ENCODE measurements at regions not wholly inside any gene's neighbourhood (a gene's known extent, or its start where the extent isn't known, plus 50 kb on each side); places are given as distances from the start of the nearest gene placed in this dataset.
"Not testable (repeated sequence)": the region's sequence is repeated elsewhere in the genome, so short reads cannot be mapped to it uniquely, and the experiment has no call there.

DNA sequence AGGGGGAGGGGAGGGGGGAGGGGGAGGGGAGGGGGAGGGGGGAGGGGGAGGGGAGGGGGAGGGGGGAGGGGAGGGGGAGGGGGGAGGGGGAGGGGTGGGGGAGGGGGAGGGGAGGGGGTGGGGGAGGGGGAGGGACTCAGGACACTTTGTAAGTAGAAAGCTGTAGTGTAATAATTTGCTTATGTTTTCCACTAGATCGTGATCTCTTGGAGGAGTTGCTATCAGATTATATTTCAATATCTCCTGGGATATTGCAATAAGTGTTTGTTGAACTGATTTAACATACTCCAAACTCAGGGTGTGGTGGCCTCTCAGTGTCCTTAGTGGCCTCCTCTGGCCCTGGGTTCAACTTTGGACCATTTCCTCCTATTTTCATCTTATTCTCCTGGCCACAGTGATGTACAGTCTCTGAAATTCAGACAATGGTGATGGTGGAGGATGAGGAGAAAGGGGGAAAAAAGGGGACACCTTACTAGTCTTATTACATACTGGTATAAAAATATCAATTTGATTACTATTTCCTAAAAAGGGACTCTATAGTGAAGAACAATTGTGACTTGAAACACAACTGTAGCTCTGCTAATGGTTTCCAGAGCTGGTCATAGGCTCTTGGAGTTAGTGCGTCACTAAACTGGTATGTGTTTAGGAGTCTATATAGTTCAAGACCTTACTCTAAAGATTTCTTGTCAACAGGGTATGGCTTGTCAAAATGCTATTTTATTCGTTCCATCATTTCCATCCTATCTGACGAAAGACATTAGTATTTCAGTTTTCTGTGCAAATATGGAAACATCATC, 89.6 kb downstream of the DDX1 start:
- DNase-seq (ENCODE audit: extremely low read depth in 1 of 11, low read depth in 9 of 11, low spot score in 4 of 11) = no peak

DNA sequence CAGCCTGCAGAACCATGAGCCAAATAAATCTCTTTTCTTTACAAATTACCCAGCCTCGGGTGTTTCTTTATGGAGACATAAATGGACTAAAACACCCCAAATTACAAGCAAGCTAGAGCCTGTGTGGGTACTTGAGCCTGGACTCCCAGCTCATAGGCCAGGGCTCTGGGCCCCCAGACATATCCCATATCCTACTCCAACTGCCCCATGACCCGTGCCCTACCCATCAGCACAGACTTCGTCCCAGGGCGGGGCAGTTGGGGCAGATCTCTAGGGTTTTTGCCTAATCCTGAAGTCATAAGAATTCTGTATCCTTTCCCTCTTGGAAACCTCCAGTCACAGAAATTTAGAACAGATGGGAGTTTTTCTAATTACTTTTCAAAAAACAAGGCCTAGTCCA, 90.7 kb downstream of the DDX1 start:
- DNase-seq (ENCODE audit: extremely low read depth in 1 of 11, low read depth in 9 of 11, low spot score in 4 of 11) = no peak

DNA sequence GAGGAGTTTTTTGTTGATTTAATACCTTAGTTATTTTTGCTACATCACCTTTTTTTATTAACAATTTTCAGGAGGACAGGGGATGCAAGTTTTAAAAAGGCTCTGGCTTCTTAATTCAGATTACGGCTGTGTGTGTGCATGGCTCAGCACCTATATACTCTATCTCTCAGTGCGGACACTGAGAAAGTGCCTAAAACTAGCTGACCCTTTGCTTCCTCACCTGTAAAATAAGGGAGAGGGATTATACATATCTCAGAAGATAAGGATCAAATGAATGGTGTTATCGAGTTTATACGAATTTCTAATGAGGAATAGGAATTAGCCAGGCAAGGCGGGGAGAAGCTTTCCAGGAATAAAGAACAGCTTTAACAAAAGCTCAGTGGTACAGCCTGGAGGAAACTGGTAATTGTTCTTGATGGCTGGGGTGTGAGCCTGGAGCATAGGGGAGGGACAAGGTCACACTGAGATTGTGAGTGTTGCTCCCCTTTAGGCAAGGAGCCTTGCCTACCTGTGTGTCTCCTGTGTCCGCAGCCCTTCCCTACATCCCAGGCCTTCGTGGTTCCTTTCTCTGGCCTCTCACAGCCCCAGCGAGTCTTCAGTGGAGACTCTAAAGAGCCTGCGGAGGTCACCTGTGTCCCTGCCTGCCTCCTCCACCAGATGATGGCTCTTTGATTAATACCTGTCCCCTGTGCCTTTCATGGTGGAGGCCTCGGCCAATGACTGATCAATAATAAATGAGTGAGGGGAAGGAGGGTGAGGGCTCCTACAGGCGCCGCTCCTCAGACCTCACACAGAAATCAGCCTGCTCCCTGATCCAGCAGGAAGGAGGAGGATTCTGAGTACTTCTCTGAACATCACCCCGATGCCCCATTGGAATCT, 92.7 kb downstream of the DDX1 start:
- DNase-seq (ENCODE audit: extremely low read depth in 1 of 11, low read depth in 9 of 11, low spot score in 4 of 11) = no peak

GRCh38 chr2:15685143-15685542, 93.5 kb downstream of the DDX1 start:
- no peak for DNase-seq (ENCODE audit: extremely low read depth in 1 of 11, low read depth in 9 of 11, low spot score in 4 of 11)

DNA sequence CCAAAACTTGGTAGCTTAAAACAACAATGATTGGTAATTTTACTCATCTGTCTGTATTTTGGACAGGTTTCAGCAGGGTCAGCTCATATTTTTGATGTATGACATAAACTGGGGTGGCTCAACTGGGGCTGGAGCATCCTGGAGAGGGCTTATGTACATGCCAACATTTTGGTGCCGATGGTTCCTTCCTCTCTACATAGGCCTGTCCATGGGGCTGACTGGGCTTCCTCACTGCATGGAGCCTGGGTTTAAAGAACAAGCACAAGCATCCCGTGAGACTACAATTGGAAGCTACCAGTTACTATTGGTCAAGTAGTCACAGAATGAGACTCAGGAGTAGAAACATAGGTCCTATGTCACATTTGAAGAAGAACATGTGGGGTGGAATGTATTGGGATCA, 95.0 kb downstream of the DDX1 start:
- DNase-seq (ENCODE audit: extremely low read depth in 1 of 11, low read depth in 9 of 11, low spot score in 4 of 11) = no peak

DNA sequence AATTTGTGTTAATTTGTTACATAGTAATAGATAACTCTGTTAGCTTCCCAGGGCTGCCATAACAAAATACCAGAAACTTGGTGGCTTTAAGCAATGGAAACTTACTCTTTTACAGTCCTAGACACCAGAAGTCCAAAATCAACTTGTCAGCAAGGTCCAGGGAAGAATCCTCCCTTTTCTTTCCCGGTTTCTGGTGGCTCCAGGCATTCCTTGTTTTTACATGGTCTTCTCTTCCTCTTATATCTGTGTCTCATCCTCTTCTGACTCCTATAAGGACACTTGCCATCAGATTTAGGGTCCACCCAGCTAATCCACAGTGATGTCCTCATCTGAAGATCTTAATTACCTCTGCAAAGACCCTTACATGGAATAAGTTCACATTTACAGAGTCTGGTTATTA, 95.6 kb downstream of the DDX1 start:
- no peak for DNase-seq (ENCODE audit: extremely low read depth in 1 of 11, low read depth in 9 of 11, low spot score in 4 of 11)

- DNase-seq (ENCODE audit: extremely low read depth in 1 of 11, low read depth in 9 of 11, low spot score in 4 of 11) = no peak
Observed at GRCh38 chr2:15687720-15688119, 96.1 kb downstream of the DDX1 start.

DNA sequence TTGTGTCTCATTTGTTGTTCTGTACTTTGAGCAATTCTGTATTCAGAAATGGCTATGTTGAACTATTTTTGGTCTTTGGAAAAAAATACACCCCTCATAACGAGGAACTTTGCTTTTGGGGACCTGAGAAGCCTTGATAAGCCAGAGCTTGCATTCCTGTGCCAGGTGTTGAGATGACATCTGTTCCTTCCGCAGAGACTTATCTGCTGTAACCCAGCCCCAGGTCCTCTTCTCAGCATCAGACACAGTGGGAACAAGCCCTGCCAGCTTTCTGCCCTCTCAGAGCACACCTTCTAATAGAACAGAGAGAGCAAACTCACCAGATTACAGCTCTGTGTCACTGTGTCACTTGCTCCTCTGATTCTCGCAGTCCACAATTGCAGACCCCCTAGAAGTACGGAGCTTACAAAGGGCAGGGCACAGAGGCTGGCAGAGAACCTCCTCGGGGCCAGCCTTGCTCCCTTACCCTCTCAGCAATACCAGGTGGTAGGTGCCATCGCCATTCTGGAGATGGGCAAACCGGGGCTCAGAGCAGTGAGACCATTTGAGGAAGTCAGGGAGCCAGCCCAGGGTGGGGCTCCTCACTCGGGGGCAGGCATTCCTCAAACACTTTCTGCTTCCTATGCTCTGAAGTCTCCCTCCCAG, 97.4 kb downstream of the DDX1 start:
- no peak for DNase-seq (ENCODE audit: extremely low read depth in 1 of 11, low read depth in 9 of 11, low spot score in 4 of 11)

GRCh38 chr2:15689654-15690053, 98.0 kb downstream of the DDX1 start:
- no peak for DNase-seq (ENCODE audit: extremely low read depth in 1 of 11, low read depth in 9 of 11, low spot score in 4 of 11)

DNA sequence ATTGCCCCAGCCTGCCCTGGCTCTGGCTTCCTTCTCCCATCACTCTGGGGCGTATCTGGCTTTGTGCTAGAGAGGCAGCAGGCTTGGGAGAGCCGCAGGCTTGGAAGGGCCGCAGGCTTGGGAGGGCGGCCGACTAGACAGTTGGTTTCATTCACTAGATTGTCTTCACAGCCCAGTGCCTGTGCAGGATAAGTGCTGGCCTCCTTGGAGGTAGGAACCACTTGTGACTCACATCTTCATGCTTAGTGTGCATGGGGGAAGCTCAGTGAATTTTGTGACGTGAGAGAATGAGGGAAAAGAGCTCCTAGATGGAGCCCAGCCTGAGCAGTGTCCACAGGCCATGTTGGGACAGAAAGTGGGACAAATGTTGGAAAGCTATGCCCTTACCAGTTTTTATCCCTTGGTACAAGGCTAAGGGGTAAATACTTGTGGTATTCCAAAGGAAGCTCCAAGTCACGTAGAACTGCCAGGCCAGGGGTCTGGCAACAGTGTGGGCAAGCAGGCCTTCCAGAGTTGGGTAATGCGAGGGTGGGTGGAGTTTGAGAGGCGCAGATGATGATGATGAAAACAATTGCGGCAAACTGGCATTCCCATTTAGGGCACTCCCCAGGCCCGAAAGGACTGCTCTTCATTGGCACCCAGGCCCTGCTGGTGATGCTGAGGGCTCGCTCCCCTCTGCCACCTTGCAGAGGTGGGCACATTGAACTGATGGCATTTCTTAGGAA, 100.1 kb downstream of the DDX1 start:
- DNase-seq (ENCODE audit: extremely low read depth in 1 of 11, low read depth in 9 of 11, low spot score in 4 of 11) = no peak

- DNase-seq (ENCODE audit: extremely low read depth in 1 of 11, low read depth in 9 of 11, low spot score in 4 of 11) = no peak
Observed at GRCh38 chr2:15692551-15693377, 101.1 kb downstream of the DDX1 start.

GRCh38 chr2:15693382-15693781, 101.7 kb downstream of the DDX1 start:
- no peak for DNase-seq (ENCODE audit: extremely low read depth in 1 of 11, low read depth in 9 of 11, low spot score in 4 of 11)

DNA sequence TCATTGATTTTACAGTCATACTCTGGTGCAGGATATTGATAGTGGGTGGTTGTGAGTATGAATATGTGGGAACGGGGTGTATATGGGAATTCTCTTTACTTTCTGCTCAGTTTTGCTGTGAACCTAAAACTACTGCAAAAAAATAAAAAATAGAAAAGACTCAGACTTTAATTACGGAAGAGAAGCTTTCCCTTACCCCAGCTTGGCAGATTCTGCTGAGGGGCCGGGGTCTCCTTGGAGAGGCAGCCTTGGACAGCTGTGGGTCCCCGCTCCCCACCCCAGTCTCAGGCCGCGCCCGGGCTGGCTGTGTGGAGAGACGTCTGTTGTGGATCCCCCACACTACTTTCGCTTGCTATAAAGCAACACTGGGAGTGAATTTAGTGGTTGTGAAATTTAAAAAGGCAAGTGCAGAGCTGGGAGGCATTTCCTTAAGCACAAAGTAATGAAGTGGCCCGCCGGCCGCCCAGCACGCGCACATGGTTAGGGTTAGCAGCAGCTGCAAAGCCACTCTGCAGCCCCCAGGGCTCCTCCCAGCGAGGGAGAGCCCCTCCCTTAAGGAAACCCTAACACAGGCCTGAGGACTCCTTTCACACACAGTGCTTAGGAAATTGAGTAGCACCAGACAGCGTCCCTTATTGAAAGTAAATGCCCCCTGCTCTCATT, 102.4 kb downstream of the DDX1 start:
- DNase-seq (ENCODE audit: extremely low read depth in 1 of 11, low read depth in 9 of 11, low spot score in 4 of 11) = no peak

- DNase-seq (ENCODE audit: extremely low read depth in 1 of 11, low read depth in 9 of 11, low spot score in 4 of 11) = no peak
Observed at GRCh38 chr2:15694589-15694986, 102.9 kb downstream of the DDX1 start.

GRCh38 chr2:15695582-15696330, 104.1 kb downstream of the DDX1 start:
- no peak for DNase-seq (ENCODE audit: extremely low read depth in 1 of 11, low read depth in 9 of 11, low spot score in 4 of 11)

DNA sequence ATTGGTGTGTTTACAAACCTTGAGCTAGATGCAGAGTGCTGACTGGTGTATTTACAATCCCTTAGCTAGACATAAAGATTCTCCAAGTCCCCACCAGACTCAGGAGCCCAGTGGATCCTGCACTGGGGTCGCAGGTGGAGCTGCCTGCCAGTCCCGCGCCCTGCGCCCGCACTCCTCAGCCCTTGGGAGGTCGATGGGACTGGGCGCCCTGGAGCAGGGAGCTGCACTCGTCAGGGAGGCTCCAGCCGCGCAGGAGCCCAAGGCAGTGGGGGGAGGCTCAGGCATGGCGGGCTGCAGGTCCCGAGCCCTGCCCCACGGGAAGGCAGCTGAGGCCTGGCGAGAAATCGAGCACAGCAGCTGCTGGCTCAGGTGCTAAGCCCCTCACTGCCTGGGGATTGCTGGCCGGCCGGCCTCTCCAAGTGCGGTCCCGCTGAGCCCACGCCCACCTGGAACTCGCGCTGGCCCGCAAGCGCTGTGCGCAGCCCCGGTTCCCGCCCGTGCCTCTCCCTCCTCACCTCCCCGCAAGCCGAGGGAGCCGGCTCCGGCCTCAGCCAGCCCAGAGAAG, 105.0 kb downstream of the DDX1 start:
- not testable (repeated sequence) for DNase-seq (ENCODE audit: extremely low read depth in 1 of 11, low read depth in 9 of 11, low spot score in 4 of 11)

DNA sequence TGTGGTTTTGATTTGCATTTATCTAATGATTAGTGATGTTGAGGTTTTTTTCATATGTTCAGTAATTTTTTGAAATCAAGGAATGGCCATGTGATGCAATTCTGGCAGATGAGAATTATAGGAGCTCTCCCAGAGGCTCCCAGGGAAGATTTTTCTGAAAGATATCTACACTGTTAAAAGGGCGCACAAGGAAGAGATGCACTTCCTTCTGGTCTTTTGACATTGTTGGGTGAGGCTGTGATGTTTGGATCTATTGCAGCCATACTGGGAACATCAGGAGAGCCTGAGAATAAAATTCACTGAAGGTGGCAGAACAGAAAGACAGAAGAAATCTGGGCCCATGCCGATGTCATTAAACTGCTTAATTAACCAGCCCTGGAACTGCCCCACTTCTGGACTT, 108.5 kb downstream of the DDX1 start:
- no peak for DNase-seq (ENCODE audit: extremely low read depth in 1 of 11, low read depth in 9 of 11, low spot score in 4 of 11)

All from renal cortex interstitium (tissue), 11 donors.